K562 (cell line): ENCODE measurements at regions not wholly inside any gene's neighbourhood (a gene's known extent, or its start where the extent isn't known, plus 50 kb on each side); places are given as distances from the start of the nearest gene placed in this dataset.
"Not testable (repeated sequence)": the region's sequence is repeated elsewhere in the genome, so short reads cannot be mapped to it uniquely, and the experiment has no call there.

Source experiments
- CREB1 ChIP-seq, 2 experiments: sonication (generic) in 1 of 2; formaldehyde crosslinking in 1 of 2; IDR thresholded peaks; 2 replicates each; pipeline versions ENCODE4 v1.6.1 to v1.8.0; 2012 to 2022; ENCODE audit warnings: inconsistent platforms in 1 of 2, mild to moderate bottlenecking in 1 of 2, missing genetic modification reagents in 1 of 2, moderate library complexity in 1 of 2
- MAZ ChIP-seq, 2 experiments: fragments of 450-650 bp in 1 of 2; sonication (generic) in 1 of 2; formaldehyde crosslinking; IDR thresholded peaks in 1 of 2; conservative IDR thresholded peaks in 1 of 2; 2 replicates each; pipeline versions ENCODE4 v1.4.0 to v1.5.0; 2020; ENCODE audit warnings: mild to moderate bottlenecking in 1 of 2, missing genetic modification reagents in 1 of 2
- SMARCA4 ChIP-seq: fragments of 450-650 bp; IDR thresholded peaks from 2 replicates; pipeline ENCODE4 v1.6.1; 2016
- TFE3 ChIP-seq: fragments of 450-650 bp; formaldehyde crosslinking; IDR thresholded peaks from 2 replicates; pipeline ENCODE4 v1.4.0; 2020; ENCODE audit warnings: mild to moderate bottlenecking, mixed read lengths
- TOE1 ChIP-seq, 2 experiments: fragments of 450-650 bp in 1 of 2; sonication (generic) in 1 of 2; formaldehyde crosslinking in 1 of 2; IDR thresholded peaks; 2 replicates each; pipeline versions ENCODE4 v1.7.1 to v1.8.0; 2016 to 2022; ENCODE audit warnings: borderline replicate concordance in 2 of 2, mild to moderate bottlenecking in 2 of 2, antibody characterized with exemption in 1 of 2, inconsistent platforms in 1 of 2, low read depth in 1 of 2, missing genetic modification reagents in 1 of 2, moderate library complexity in 1 of 2
- ZNF212 ChIP-seq: fragments of 450-650 bp; formaldehyde crosslinking; IDR thresholded peaks from 2 replicates; pipeline ENCODE4 v1.4.0; 2020; ENCODE audit warnings: mild to moderate bottlenecking
- ZSCAN29 ChIP-seq: fragments of 450-650 bp; IDR thresholded peaks from 2 replicates; pipeline ENCODE4 v1.6.1; 2017
- TF ChIP-seq, protein P1 (sequence below), 3 experiments: IDR thresholded peaks in 2 of 3; conservative IDR thresholded peaks in 1 of 3; 2 replicates each; pipeline ENCODE4 v1.5.1; 2011 to 2012; ENCODE audit warnings: low read length in 3 of 3, mild to moderate bottlenecking in 3 of 3, control low read depth in 2 of 3, improper control_type of control experiment in 1 of 3, inconsistent platforms in 1 of 3, low read depth in 1 of 3, mixed read lengths in 1 of 3, moderate library complexity in 1 of 3; ENCODE audit not compliant: insufficient read depth in 2 of 3
- TF ChIP-seq, protein P2 (sequence below): IDR thresholded peaks from 2 replicates; pipeline ENCODE4 v1.6.1; 2016; ENCODE audit warnings: missing genetic modification characterization, missing compliant biosample characterization

DNA sequence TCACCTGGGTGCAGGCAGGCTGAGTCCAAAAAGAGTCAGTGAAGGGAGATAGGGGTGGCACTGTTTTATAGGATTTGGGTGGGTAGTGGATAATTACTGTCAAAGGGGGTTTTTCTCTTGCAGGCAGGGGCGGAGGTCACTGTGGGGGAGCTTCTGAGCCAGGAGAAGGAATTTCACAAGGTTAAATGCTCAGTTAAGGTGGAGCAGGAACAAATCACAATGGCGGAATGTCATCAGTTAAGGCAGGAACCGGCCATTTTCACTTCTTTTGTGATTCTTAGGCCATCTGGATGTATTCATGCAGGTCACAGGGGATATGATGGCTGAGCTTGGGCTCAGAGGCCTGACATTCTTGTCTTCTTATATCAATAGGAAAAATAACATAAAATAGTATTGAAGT is 69.7 kb upstream of the SIRPG start:
- not testable (repeated sequence) for TF ChIP-seq TFE3 (CRISPR knock-in tag); CREB1 (IDR thresholded peaks at IDR 0.05); CREB1 (CRISPR knock-in tag; IDR thresholded peaks at IDR 0.05); ZSCAN29; TOE1 (IDR thresholded peaks at IDR 0.05; ENCODE audit: borderline replicate concordance); TOE1 (CRISPR knock-in tag; IDR thresholded peaks at IDR 0.05; ENCODE audit: borderline replicate concordance, low read depth); MAZ (CRISPR knock-in tag; conservative IDR thresholded peaks at IDR 0.05 in 1 of 2, IDR thresholded peaks at IDR 0.05 in 1 of 2); ZNF212 (CRISPR knock-in tag); SMARCA4
- TF ChIP-seq, protein P1, sequence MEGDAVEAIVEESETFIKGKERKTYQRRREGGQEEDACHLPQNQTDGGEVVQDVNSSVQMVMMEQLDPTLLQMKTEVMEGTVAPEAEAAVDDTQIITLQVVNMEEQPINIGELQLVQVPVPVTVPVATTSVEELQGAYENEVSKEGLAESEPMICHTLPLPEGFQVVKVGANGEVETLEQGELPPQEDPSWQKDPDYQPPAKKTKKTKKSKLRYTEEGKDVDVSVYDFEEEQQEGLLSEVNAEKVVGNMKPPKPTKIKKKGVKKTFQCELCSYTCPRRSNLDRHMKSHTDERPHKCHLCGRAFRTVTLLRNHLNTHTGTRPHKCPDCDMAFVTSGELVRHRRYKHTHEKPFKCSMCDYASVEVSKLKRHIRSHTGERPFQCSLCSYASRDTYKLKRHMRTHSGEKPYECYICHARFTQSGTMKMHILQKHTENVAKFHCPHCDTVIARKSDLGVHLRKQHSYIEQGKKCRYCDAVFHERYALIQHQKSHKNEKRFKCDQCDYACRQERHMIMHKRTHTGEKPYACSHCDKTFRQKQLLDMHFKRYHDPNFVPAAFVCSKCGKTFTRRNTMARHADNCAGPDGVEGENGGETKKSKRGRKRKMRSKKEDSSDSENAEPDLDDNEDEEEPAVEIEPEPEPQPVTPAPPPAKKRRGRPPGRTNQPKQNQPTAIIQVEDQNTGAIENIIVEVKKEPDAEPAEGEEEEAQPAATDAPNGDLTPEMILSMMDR (IDR thresholded peaks at IDR 0.05 in 2 of 3, conservative IDR thresholded peaks at IDR 0.05 in 1 of 3; ENCODE audit: insufficient read depth in 2 of 3, low read depth in 1 of 3, low read length in 3 of 3), result not testable (repeated sequence)
- TF ChIP-seq, protein P2, sequence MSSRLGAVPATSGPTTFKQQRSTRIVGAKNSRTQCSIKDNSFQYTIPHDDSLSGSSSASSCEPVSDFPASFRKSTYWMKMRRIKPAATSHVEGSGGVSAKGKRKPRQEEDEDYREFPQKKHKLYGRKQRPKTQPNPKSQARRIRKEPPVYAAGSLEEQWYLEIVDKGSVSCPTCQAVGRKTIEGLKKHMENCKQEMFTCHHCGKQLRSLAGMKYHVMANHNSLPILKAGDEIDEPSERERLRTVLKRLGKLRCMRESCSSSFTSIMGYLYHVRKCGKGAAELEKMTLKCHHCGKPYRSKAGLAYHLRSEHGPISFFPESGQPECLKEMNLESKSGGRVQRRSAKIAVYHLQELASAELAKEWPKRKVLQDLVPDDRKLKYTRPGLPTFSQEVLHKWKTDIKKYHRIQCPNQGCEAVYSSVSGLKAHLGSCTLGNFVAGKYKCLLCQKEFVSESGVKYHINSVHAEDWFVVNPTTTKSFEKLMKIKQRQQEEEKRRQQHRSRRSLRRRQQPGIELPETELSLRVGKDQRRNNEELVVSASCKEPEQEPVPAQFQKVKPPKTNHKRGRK (tag), result not testable (repeated sequence)
